SK-N-SH (cell line): ENCODE measurements at regions not wholly inside any gene's neighbourhood (a gene's known extent, or its start where the extent isn't known, plus 50 kb on each side); places are given as distances from the start of the nearest gene placed in this dataset.

Source experiments
- CTCF ChIP-seq: fragments of 200-600 bp; sonication (generic); IDR thresholded peaks from 2 replicates; pipeline ENCODE4 v1.6.1; 2017; ENCODE audit warnings: antibody characterized with exemption, mild to moderate bottlenecking, moderate library complexity
- EP300 ChIP-seq, 2 experiments: IDR thresholded peaks; 2 replicates each; pipeline versions ENCODE4 v1.4.0 to v1.6.1; 2012; ENCODE audit warnings: borderline replicate concordance in 1 of 2, low read depth in 1 of 2, low read length in 1 of 2
- EZH2phosphoT487 ChIP-seq: fragments of 200-600 bp; sonication (generic); IDR thresholded peaks from 2 replicates; pipeline ENCODE4 v1.6.1; 2017; ENCODE audit warnings: low read depth, mixed run types, mild to moderate bottlenecking, antibody characterized with exemption, moderate library complexity, borderline replicate concordance
- JUND ChIP-seq: IDR thresholded peaks from 2 replicates; pipeline ENCODE4 v1.4.0; 2012
- POLR2AphosphoS5 ChIP-seq: IDR thresholded peaks from 2 replicates; pipeline ENCODE4 v1.6.1; 2012; ENCODE audit warnings: low read depth, low read length
- RAD21 ChIP-seq: IDR thresholded peaks from 2 replicates; pipeline ENCODE4 v1.6.1; 2012; ENCODE audit warnings: mild to moderate bottlenecking, low read length
- RCOR1 ChIP-seq: fragments of 150-350 bp; IDR thresholded peaks from 2 replicates; pipeline ENCODE4 v1.6.1; 2017; ENCODE audit warnings: antibody characterized with exemption, low read length
- REST ChIP-seq: IDR thresholded peaks from 2 replicates; pipeline ENCODE4 v1.6.1; 2012; ENCODE audit warnings: mild to moderate bottlenecking, low read depth, low read length, moderate library complexity
- RFX5 ChIP-seq: IDR thresholded peaks from 2 replicates; pipeline ENCODE4 v1.6.1; 2012; ENCODE audit warnings: mild to moderate bottlenecking, improper control_type of control experiment, low read length
- TAF1 ChIP-seq: IDR thresholded peaks from 2 replicates; pipeline ENCODE4 v1.6.1; 2012; ENCODE audit warnings: low read depth, mild to moderate bottlenecking, low read length, moderate library complexity, borderline replicate concordance
- YY1 ChIP-seq: IDR thresholded peaks from 2 replicates; pipeline ENCODE4 v1.4.0; 2012; ENCODE audit warnings: low read depth, mild to moderate bottlenecking
- TF ChIP-seq, protein P1 (sequence below): IDR thresholded peaks from 2 replicates; pipeline ENCODE4 v1.4.0; 2012; ENCODE audit warnings: low read depth, borderline replicate concordance

DNA sequence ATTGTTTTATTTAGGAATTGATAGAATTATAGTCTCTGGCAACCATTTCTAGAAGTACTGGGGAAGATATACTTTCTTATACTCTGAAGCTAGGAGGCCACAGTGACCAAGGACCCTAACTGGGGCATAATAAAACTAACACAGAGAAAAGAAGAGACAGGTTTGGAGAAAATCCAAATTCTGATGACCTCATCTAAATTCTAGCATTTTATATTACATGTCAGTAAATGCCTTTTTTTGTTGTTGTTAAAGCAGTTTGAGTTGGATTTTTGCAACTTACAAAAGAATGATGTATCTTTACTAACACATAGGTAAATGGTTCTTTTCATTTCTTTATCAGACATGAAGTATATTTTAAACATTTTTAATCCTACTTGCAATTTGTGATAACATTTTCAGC is 933.3 kb downstream of the TMTC2 start:
- TF ChIP-seq EZH2phosphoT487: no peak
- no peak for TF ChIP-seq YY1
- TF ChIP-seq EP300 (IDR thresholded peaks at IDR 0.05; ENCODE audit: borderline replicate concordance in 1 of 2, low read depth in 1 of 2, low read length in 1 of 2): no peak
- no peak for TF ChIP-seq POLR2AphosphoS5
- no peak for TF ChIP-seq CTCF
- TF ChIP-seq REST: no peak
- TF ChIP-seq TAF1: no peak
- TF ChIP-seq RAD21: no peak
- no peak for TF ChIP-seq RCOR1
- TF ChIP-seq, protein P1, sequence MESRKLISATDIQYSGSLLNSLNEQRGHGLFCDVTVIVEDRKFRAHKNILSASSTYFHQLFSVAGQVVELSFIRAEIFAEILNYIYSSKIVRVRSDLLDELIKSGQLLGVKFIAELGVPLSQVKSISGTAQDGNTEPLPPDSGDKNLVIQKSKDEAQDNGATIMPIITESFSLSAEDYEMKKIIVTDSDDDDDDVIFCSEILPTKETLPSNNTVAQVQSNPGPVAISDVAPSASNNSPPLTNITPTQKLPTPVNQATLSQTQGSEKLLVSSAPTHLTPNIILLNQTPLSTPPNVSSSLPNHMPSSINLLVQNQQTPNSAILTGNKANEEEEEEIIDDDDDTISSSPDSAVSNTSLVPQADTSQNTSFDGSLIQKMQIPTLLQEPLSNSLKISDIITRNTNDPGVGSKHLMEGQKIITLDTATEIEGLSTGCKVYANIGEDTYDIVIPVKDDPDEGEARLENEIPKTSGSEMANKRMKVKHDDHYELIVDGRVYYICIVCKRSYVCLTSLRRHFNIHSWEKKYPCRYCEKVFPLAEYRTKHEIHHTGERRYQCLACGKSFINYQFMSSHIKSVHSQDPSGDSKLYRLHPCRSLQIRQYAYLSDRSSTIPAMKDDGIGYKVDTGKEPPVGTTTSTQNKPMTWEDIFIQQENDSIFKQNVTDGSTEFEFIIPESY: no peak
- TF ChIP-seq JUND: no peak
- TF ChIP-seq RFX5: no peak
